ENCODE measurements at regions not wholly inside any gene's neighbourhood (a gene's known extent, or its start where the extent isn't known, plus 50 kb on each side); places are given as distances from the start of the nearest gene placed in this dataset.

- no peak for DNase-seq (ENCODE audit: low read depth)
- H3K4me3 ChIP-seq (ENCODE audit: low read depth, low read length), result no peak overlapping the region
- TF ChIP-seq CTCF (conservative IDR thresholded peaks at IDR 0.05; ENCODE audit: low read depth, low read length), result no peak
Measured at GRCh38 chr12:90851800-90852718, 102.9 kb downstream of the CCER1 start.

GRCh38 chr12:90842477-90842876 is 112.5 kb downstream of the CCER1 start:
- no peak for DNase-seq (ENCODE audit: low read depth)
- H3K4me3 ChIP-seq (ENCODE audit: low read depth, low read length), result no peak overlapping the region
- TF ChIP-seq CTCF (conservative IDR thresholded peaks at IDR 0.05; ENCODE audit: low read depth, low read length), result no peak

GRCh38 chr12:90841336-90841735 is 113.6 kb downstream of the CCER1 start:
- no peak overlapping the region for H3K4me3 ChIP-seq (ENCODE audit: low read depth, low read length)
- TF ChIP-seq CTCF (conservative IDR thresholded peaks at IDR 0.05; ENCODE audit: low read depth, low read length), result no peak
- no peak for DNase-seq (ENCODE audit: low read depth)

GRCh38 chr12:90839346-90839745 is 115.6 kb downstream of the CCER1 start:
- TF ChIP-seq CTCF (conservative IDR thresholded peaks at IDR 0.05; ENCODE audit: low read depth, low read length), result no peak
- no peak for DNase-seq (ENCODE audit: low read depth)
- no peak overlapping the region for H3K4me3 ChIP-seq (ENCODE audit: low read depth, low read length)

GRCh38 chr12:90836689-90837088 is 118.3 kb downstream of the CCER1 start:
- no peak overlapping the region for H3K4me3 ChIP-seq (ENCODE audit: low read depth, low read length)
- no peak for DNase-seq (ENCODE audit: low read depth)
- no peak for TF ChIP-seq CTCF (conservative IDR thresholded peaks at IDR 0.05; ENCODE audit: low read depth, low read length)

- DNase-seq (ENCODE audit: low read depth), result no peak
- TF ChIP-seq CTCF (conservative IDR thresholded peaks at IDR 0.05; ENCODE audit: low read depth, low read length), result no peak
- H3K4me3 ChIP-seq (ENCODE audit: low read depth, low read length), result no peak overlapping the region
Measured at GRCh38 chr12:90833228-90833627, 121.7 kb downstream of the CCER1 start.

- DNase-seq (ENCODE audit: low read depth), result no peak
- TF ChIP-seq CTCF (conservative IDR thresholded peaks at IDR 0.05; ENCODE audit: low read depth, low read length), result no peak
Measured at GRCh38 chr12:90832427-90832826, 122.5 kb downstream of the CCER1 start.

More at GRCh38 chr12:90832427-90832826, 122.5 kb downstream of the CCER1 start:
- no peak overlapping the region for H3K4me3 ChIP-seq (ENCODE audit: low read depth, low read length)

Data from epithelial cell of proximal tubule (primary cell).